GM19395 (cell line): ENCODE measurements at regions not wholly inside any gene's neighbourhood (a gene's known extent, or its start where the extent isn't known, plus 50 kb on each side); places are given as distances from the start of the nearest gene placed in this dataset.
"Not testable (repeated sequence)": the region's sequence is repeated elsewhere in the genome, so short reads cannot be mapped to it uniquely, and the experiment has no call there.

Experiments
- ATAC-seq: cut with Tn5 transposase; IDR thresholded peaks from one replicate; pipeline ENCODE4 v1.9.1; 2021; ENCODE audit warnings: mild to moderate bottlenecking, moderate library complexity; ENCODE audit not compliant: unreplicated experiment

- no peak for ATAC-seq
Measured at GRCh38 chr13:107827840-107828549, 387.3 kb downstream of the LIG4 start.

GRCh38 chr13:107824635-107825034, 390.7 kb downstream of the LIG4 start:
- ATAC-seq, result no peak

GRCh38 chr13:107822006-107822405, 393.3 kb downstream of the LIG4 start:
- ATAC-seq, result no peak

GRCh38 chr13:107821492-107821891, 393.8 kb downstream of the LIG4 start:
- no peak for ATAC-seq

- no peak for ATAC-seq
Measured at GRCh38 chr13:107819071-107819470, 396.3 kb downstream of the LIG4 start.

- ATAC-seq, result no peak
Measured at GRCh38 chr13:107817647-107818287, 397.6 kb downstream of the LIG4 start.

- no peak for ATAC-seq
Measured at GRCh38 chr13:107812014-107812412, 403.3 kb downstream of the LIG4 start.

GRCh38 chr13:107811233-107812013, 403.9 kb downstream of the LIG4 start:
- ATAC-seq, result no peak

GRCh38 chr13:107809125-107809524, 406.2 kb downstream of the LIG4 start:
- no peak for ATAC-seq

GRCh38 chr13:107808389-107808788, 406.9 kb downstream of the LIG4 start:
- ATAC-seq, result no peak

- ATAC-seq, result no peak
Measured at GRCh38 chr13:107807306-107808073, 407.8 kb downstream of the LIG4 start.

GRCh38 chr13:107806726-107807125, 408.6 kb downstream of the LIG4 start:
- no peak for ATAC-seq

- no peak for ATAC-seq
Measured at GRCh38 chr13:107803822-107804495, 411.4 kb downstream of the LIG4 start.

GRCh38 chr13:107801621-107802020, 413.7 kb downstream of the LIG4 start:
- no peak for ATAC-seq

- ATAC-seq, result no peak
Measured at GRCh38 chr13:107799001-107799400, 416.3 kb downstream of the LIG4 start.

- ATAC-seq, result no peak
Measured at GRCh38 chr13:107790397-107790796, 424.9 kb downstream of the LIG4 start.

- no peak for ATAC-seq
Measured at GRCh38 chr13:107788464-107789165, 426.7 kb downstream of the LIG4 start.

- not testable (repeated sequence) for ATAC-seq
Measured at GRCh38 chr13:107782646-107783045, 432.7 kb downstream of the LIG4 start.

GRCh38 chr13:107778094-107778493, 437.2 kb downstream of the LIG4 start:
- ATAC-seq, result no peak

- ATAC-seq, result no peak
Measured at GRCh38 chr13:107770541-107770940, 444.8 kb downstream of the LIG4 start.
